ENCODE measurements at regions not wholly inside any gene's neighbourhood (a gene's known extent, or its start where the extent isn't known, plus 50 kb on each side); places are given as distances from the start of the nearest gene placed in this dataset.
"Not testable (repeated sequence)": the region's sequence is repeated elsewhere in the genome, so short reads cannot be mapped to it uniquely, and the experiment has no call there.

DNA sequence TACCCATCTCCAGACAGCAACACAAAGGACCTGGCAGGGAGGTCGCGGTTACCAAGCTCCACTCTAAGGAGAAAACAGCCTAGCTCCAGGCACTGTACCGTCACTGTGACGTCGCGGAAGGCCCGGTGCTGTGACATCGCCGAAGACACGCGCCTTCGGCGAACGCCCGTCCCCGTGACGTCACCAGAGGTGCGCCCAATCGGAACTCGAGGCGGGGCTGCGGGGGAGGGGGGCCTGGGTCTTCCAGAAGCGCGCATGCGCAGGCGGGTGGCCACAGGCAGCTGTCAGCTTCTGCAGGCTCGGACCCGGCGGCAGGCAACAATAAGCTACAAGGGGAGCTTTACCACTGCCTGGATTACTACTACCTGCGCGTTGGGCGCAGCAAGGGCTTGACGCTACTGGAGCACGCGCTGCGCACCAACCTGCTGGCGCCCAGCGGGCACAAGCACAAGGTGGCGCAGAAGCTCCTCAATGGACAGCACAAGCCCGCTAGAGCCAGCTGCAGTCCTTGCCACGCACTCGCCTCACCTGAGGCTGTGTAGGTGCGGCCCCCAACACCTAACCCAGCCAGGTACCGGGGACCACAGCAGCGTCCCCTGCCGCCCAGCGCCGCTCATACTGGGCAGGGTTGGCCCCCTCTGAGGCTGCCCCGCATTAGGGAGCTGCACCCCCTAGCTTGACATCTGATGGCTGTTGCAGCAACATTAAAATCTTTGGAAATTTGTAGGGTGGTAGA lies 208.4 kb downstream of the TPST1 start:
- DNase-seq (ENCODE audit: low spot score in 2 of 2) (peak; percentile 80 to 97), FAIRE-seq (no peak)

DNA sequence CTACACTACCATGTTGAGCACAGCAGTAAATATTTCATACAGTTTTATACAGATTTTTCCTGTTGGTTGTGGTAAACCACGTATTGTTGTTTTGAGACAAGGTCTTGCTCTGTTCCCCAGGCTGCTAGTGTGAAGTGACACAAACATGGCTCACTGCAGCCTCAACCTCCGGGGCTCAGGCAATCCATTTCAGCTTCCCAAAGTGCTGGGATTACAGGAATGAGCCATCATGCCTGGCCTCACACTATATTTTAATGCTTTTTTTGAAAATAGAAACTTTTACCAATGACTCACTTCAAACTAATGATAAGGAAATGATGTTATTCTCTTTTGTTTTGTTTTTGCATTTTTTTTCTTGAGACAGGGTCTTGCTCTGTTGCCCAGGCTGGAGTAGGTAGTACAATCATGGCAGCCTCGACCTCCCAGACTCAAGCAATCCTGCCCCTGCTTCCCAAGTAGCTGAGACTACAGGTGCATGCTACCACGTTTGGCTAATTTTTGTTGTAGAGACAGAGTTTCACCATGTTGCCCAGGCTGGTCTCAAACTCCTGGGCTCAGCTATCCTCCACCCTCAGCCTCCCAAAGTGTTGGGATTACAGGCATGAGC lies 210.6 kb downstream of the TPST1 start:
- FAIRE-seq = no peak
- no peak for DNase-seq (ENCODE audit: low spot score in 2 of 2)

DNA sequence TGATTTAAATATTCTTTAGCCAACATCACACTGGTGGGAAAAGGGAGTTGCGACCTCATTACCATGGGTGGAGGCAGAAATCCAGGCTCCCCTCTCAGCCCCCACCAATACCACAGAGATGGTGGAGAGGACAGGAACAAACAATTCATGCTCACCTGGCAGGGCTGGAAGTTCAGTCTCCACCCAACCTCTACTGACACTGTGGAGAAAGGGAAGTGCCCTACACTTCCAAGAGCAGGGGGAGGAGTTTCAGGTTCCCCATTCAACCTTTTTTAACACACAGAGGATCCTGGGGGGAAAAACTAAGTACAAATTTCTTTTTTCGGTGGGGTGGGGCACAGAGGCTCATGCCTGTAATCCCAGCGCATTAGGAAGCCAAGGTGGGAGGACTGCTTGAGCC lies 210.1 kb upstream of the KCTD7 start:
- FAIRE-seq = no peak
- DNase-seq (ENCODE audit: low spot score in 2 of 2) = no peak

DNA sequence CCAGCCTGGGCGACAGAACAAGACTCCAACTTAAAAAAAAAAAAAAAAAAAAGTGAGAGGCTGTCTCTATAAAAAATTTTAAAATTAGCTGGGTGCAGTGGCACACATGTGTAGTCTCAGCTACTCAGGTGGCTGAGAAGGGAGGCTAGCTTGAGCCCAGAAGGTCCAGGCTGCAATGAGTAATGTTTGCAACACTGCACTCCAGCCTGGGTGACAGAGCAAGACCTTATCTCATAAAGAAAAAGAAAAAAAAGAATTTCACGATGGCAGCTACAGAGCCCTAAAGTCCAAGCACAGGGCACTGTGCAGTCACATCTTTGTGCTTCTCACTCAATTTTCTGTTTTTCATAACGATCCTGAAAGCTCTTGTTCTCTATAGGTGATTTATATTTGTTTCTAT lies 209.5 kb upstream of the KCTD7 start:
- FAIRE-seq (no peak), DNase-seq (ENCODE audit: low spot score in 2 of 2) (no peak)

DNA sequence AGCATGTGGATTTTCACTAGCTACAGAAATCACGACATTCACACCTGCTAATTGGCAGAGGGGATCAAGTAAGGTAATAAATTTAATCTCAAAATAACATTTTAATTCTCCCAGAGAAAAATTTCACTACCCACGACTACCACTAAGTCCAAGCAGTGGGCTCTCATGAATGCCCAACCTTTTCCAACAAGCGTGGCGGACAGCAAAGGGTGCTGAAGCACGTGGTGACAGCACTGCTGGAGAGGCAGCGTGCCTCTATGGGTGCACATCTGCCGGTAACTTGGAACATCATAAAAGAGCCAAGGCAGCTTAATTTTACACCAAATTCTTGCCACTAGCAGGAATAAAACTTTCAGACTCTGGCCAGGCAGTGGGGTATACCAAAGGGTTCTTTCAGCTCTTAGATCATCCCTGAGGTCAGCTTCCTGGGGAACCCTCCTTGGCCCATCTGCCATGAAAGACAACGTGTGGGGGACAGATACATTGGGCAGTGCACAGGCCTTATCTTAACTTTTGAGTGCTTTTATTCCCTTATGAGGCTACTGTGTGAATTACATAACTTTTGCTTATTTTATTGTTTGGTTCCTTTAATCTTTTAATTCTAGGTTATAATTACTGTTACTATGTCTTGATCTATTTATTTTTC lies 206.7 kb upstream of the KCTD7 start:
- DNase-seq (ENCODE audit: low spot score in 2 of 2) (no peak), FAIRE-seq (no peak)

DNA sequence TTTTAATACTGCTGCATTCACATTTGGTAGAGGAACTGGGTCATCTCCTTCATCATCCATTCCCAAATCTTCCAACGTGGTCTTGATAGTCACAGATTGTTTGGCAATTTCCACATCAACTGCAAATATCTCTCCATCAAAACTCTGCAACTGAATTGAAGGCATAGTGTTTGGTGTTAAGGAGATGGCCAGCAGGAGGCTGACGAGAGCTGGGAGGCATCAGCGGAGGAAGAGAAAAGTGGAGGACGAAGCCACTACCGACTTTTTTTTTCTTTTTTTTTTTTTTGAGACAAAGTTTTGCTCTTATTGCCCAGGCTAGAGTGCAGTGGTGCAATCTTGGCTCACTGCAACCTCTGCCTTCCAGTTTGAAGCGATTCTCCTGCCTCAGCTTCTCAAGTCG lies 205.0 kb upstream of the KCTD7 start:
- no peak for DNase-seq (ENCODE audit: low spot score in 2 of 2)
- no peak for FAIRE-seq

DNA sequence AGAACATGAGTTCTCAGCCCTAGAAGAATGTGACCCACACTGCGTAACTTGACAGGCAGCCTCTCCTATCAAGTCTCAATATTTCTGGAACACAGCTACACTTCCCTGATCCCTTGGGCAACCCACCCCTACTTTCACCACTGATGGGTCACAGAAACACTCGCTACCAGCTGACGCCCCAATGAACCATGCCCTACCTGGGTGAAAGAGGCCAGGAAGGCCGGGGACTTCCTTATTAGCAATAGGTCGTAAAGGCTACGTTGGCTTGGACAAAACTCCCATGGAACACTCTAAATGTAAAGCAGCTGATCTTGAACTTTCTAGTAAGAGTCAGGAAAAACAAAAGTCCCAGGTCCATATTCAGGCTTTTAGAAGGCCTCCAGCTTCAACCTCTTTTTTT lies 202.3 kb upstream of the KCTD7 start:
- FAIRE-seq (no peak), DNase-seq (ENCODE audit: low spot score in 2 of 2) (no peak)

DNA sequence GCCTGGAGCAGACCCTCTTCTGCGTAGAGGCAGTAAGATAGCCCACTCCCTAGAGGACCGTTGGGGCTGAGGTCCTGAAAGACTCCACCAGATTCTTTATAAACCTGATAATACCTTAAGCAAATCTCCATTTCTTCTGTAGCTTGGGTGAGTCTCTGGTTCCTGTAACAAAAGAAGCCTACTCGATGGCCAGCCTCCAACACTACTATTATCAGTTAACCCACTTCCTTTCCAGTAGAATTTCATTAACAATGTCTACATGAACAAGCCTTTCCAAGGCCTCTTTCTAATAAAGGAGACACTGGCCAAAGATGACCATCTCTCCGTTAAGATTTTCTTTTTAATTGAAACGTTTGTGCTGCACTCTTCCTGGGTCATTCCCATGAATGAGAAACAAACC lies 201.7 kb upstream of the KCTD7 start:
- FAIRE-seq = no peak
- no peak for DNase-seq (ENCODE audit: low spot score in 2 of 2)

DNA sequence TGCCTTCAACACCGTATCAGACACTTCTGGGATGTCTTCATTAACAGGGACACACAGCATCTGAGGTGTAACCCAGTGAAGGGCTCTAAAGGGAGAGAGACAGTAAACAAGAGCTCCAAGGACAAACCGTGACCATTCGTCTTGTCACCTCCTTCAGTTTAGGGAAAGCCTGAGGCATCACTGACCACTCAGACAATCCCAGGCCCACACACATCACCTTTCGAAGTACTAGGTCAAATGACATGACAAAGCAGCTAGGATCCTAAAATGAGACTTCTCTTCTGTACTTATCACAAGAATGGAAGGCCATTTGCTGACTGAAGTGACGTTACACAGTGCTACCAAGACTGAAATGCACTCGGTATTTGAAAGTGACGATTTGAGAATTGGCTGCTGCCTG lies 200.7 kb upstream of the KCTD7 start:
- FAIRE-seq = no peak
- no peak for DNase-seq (ENCODE audit: low spot score in 2 of 2)

DNA sequence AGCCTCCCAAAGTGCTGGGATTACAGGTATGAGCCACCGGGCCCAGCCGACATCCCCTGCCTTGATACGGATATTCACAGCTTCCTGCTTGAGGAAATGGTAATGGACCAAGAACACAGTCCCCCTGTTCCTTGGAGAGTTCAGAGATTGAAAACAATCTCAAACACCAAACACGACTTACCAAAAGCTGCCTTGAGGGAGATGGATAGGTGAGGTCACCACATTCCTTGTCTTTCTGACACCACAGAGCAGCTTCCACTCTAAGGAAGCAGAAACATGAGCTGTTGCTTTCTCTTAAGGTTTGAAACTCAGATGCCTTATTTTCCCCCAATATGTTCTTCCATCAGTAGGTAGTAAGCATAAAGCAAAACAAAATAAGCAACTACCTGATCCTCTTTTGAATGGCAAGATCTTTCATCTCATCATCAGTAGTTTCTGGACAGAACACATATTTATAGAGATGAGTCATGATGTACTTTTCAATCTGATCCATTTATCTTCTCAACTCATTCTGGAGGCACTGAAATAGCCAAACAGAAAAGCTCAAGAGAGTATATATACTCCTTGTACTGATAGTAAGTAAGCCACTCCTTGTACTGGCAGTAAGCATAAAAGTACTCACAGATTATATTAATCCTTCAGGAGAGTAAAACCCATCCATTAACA lies 199.1 kb upstream of the KCTD7 start:
- DNase-seq (ENCODE audit: low spot score in 2 of 2) (no peak), FAIRE-seq (no peak)

DNA sequence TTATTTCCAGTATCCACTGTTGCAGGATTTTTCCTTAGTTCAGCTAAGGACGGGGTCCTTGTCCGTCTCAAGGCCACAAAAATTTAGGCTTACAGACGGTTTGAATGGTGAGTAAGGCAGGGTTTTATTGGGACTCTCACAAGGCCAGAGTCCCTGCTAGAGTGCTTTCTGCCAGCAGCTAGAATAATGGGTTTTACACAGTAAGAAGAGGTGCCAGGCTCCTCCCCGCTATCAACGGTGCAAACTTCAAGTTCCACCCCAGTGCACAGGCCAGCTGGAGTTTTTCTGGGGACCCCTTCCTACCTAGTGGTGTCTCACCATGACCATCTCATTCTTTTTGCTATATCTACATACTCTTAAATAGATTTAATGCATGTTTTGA lies 198.5 kb upstream of the KCTD7 start:
- FAIRE-seq (no peak), DNase-seq (ENCODE audit: low spot score in 2 of 2) (no peak)

DNA sequence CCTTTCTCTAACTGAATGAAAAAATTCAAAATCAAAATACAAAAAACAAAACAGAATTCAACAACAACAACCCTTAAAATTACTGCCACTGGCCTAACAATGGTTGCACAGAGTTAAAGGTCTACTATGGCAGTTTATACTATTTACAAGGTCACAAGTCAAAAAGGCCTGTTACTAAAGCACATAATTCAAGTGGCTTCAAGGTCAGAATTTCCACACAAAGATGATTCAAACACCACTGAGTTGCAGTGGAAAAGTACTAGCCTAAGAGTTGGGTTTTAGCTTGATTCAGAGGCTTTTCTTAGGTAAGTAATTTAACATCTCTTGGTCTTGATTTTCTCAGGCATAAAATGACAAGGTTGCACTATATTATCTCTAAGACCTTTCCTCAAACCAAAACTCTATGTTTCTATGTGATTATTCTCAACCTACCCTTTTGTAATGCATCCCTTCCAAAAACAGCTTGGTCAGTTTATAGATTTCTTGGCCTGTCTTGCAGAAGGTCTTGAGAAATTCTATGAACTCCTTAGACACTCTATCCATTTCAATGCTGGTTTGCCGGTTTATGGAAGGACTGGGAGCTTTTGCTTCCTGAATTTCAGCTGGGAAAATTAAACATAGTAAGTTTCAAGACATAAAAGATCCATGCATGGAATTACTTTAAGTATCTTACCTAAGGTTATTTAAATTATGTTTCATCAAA lies 189.8 kb upstream of the KCTD7 start:
- FAIRE-seq; DNase-seq (ENCODE audit: low spot score in 2 of 2): not testable (repeated sequence)

DNA sequence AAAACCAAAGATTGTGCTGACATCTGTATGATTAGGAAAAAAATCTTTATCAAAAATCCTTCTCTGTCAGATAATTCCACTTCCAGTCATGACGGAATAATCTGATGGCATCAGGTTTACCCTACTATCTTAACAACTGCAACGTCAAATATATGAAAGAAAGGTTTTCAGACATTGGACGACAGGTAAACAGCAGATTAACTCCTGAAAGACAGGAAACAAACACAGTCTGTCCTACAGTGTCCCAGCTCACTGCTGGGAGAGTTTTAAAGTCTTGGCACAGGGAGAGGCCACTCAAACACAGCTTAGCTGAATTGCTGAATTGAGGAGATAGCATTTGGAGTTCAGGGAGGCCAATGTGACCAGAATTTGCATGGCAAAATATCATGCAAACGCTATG lies 186.3 kb upstream of the KCTD7 start:
- FAIRE-seq (no peak), DNase-seq (ENCODE audit: low spot score in 2 of 2) (no peak)

DNA sequence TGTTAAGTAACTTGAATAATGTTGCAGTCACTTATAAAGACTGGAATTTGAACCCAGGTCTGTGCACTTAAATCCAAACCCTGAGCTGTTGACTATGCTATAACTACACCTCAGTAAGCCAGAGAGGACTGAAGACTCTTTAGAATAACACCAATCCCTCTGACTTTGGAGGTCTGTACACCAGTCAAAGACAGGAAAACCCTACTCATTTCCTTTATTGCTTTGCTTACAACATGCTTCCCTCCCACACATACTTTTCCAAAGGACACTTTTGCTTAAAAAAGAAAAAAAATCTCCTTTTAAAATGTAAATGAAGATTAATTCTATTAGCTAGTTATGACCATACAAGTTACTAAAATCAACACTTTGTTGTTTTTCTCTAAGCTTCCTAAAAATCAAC lies 184.7 kb upstream of the KCTD7 start:
- no peak for DNase-seq (ENCODE audit: low spot score in 2 of 2)
- no peak for FAIRE-seq

DNA sequence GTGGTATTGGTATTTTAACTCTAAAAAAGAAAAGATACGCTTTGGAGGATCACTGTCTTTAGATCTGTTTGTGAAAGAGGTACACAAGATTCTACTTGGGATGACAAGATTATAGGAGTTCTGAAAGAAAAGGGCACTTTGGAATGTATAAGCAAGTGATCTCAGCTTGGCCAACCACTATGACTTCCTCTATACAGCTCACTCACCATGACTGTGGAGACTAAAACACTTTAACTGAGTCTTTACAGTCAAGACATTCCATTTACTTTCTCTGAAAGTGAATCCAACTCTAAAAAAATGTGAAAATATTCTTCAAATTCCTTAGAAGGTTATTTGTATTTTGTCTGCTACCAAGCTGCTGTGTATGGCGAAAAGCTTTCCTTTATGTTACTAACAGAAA lies 181.7 kb upstream of the KCTD7 start:
- FAIRE-seq; DNase-seq (ENCODE audit: low spot score in 2 of 2): not testable (repeated sequence)

DNA sequence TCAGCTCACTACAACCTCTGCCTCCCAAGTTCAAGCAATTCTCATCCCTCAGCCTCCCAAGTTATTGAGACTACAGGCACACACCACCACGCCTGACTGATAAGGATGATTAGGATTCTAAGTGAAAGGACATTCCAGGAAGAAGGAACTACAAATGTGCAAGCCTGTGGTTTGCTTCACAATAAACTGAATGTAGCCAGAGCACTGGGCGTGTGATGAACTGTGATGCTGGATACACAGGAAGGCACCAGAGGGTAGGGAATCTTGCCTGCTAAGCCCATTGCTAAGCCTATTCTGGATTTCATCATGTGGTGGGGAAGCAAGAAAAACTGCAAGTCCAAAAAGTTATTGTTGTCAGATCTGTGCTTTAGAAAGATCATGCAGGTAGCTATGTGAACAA lies 177.9 kb upstream of the KCTD7 start:
- DNase-seq (ENCODE audit: low spot score in 2 of 2); FAIRE-seq: not testable (repeated sequence)

DNA sequence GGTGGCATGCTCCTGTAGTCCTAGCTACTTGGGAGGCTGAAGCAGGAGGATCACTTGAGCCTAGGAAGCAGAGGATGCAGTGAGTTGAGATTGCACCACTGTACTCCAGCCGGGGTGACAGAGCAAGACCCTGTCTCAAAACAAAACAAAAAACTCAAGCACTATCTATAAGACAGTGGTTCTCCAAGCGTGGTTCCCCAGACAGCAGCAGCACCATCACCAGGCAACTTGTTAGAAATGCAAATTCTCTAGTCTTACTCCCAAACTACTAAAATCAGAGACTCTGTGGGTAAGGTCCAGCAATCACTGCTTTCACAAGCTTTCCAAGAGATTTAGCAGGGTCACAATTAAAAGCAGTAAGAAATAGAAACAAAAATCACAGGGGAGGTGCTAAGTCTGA lies 177.0 kb upstream of the KCTD7 start:
- DNase-seq (ENCODE audit: low spot score in 2 of 2); FAIRE-seq: not testable (repeated sequence)

DNA sequence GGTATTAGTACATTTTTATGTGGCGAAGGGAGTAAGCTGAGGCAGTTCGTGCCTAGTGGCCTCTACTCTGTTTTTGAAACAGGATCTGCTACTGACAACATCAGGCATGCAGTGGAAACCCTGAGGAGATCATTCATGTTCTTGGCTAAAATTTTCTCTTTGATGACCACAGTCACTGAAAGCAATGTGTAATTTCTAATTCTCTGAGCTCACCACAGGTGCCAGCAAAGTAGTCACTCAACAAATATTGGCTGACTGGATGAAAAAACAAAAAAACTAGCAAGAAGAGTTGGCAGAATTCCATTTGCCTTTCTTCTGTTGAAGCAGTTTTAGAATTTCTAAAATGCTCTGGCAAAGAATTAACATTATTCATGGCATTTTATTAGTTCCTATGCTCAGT lies 176.5 kb upstream of the KCTD7 start:
- FAIRE-seq = no peak

DNA sequence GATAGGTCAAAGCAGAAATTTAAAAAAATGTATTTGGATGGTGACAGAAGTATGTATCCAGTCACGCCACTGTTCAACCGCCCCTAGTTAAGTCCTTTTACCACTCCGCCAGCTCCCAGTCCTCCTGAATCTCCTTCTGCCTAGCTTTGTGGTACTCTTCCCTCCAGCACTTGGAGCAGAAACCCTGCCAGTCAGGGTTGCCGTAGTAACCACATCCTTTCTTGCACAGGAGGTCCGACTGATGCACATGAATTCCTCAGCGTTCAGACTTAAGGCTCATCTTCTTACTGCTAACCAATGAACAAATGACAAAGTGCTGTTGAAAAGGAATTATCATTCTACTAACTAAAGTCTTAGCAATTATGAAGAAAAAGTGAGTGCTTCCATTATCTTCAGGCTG lies 175.3 kb upstream of the KCTD7 start:
- FAIRE-seq (no peak), DNase-seq (ENCODE audit: low spot score in 2 of 2) (no peak)

More for the DNA sequence above, 176.5 kb upstream of the KCTD7 start:
- no peak for DNase-seq (ENCODE audit: low spot score in 2 of 2)

DNA sequence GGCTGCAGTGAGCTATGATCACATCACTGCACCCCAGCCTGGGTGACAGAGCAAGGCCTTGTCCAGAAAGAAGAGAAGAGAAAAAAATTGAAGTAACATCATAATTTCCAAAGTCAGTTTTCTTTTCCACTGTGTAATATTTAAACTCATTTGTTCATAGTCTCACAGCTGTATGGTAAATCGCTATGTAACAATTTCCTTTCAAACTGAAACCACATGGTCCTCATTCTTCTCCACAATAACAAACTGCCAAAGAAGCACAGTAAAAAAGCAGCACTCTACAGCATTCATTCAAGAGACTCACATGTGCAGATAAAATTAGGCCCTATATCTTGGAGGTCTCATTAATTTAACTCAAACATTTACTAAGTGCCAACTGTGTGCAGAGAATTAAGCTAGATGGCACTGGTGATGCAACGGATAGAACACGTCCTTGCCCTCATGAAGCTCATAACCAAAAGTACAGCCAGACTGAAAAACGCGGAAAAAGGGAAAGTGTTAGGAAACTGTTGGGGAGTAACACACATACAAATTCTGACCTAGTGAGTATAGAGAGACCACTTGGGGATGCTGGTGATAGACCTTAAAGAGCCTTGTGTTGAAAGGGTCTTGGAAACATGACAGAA lies 174.0 kb upstream of the KCTD7 start:
- FAIRE-seq = no peak
- no peak for DNase-seq (ENCODE audit: low spot score in 2 of 2)
